CD1c-positive myeloid dendritic cell (primary cell): ENCODE measurements at regions not wholly inside any gene's neighbourhood (a gene's known extent, or its start where the extent isn't known, plus 50 kb on each side); places are given as distances from the start of the nearest gene placed in this dataset.
"Not testable (repeated sequence)": the region's sequence is repeated elsewhere in the genome, so short reads cannot be mapped to it uniquely, and the experiment has no call there.

Source experiments
- DNase-seq: peaks from one replicate; pipeline ENCODE4 v3.0.0-alpha.2; 2016; ENCODE audit errors: extremely low spot score

GRCh38 chr5:103377638-103378037, 119.1 kb downstream of the MACIR start:
- not testable (repeated sequence) for DNase-seq

- DNase-seq = no peak
Measured at GRCh38 chr5:103375863-103376591, 117.5 kb downstream of the MACIR start.

GRCh38 chr5:103375350-103375749, 116.8 kb downstream of the MACIR start:
- no peak for DNase-seq

- DNase-seq = no peak
Measured at GRCh38 chr5:103374473-103374963, 116.0 kb downstream of the MACIR start.

- no peak for DNase-seq
Measured at GRCh38 chr5:103373597-103374472, 115.3 kb downstream of the MACIR start.

GRCh38 chr5:103371046-103371607, 112.6 kb downstream of the MACIR start:
- DNase-seq = no peak

GRCh38 chr5:103369125-103370120, 110.9 kb downstream of the MACIR start:
- DNase-seq = no peak

GRCh38 chr5:103367702-103368101, 109.1 kb downstream of the MACIR start:
- no peak for DNase-seq

- DNase-seq = no peak
Measured at GRCh38 chr5:103366918-103367549, 108.5 kb downstream of the MACIR start.

GRCh38 chr5:103364074-103364473, 105.5 kb downstream of the MACIR start:
- no peak for DNase-seq

GRCh38 chr5:103362211-103362610, 103.6 kb downstream of the MACIR start:
- DNase-seq = no peak

GRCh38 chr5:103360475-103360874, 101.9 kb downstream of the MACIR start:
- no peak for DNase-seq

GRCh38 chr5:103358305-103358995, 99.9 kb downstream of the MACIR start:
- no peak for DNase-seq

GRCh38 chr5:103357636-103358035, 99.1 kb downstream of the MACIR start:
- DNase-seq = no peak

- no peak for DNase-seq
Measured at GRCh38 chr5:103356350-103357091, 98.0 kb downstream of the MACIR start.

- DNase-seq = no peak
Measured at GRCh38 chr5:103355579-103355978, 97.0 kb downstream of the MACIR start.

GRCh38 chr5:103354446-103354845, 95.9 kb downstream of the MACIR start:
- DNase-seq = no peak

GRCh38 chr5:103353581-103353980, 95.0 kb downstream of the MACIR start:
- no peak for DNase-seq

- DNase-seq = no peak
Measured at GRCh38 chr5:103347716-103348423, 89.3 kb downstream of the MACIR start.
